ENCODE measurements at regions not wholly inside any gene's neighbourhood (a gene's known extent, or its start where the extent isn't known, plus 50 kb on each side); places are given as distances from the start of the nearest gene placed in this dataset.

GRCh38 chr2:104250635-104251034 is 603.3 kb upstream of the POU3F3 start:
- Mint-ChIP-seq H3K9me3 (no peaks in the 10 kb centered on the region), H3K4me3 (no peak overlapping the region), H3K36me3 (no peaks in the 10 kb centered on the region), H3K27ac (no peak overlapping the region), H3K4me1 (no peaks in the 10 kb centered on the region), H3K27me3 (no peaks in the 10 kb centered on the region)
- no peak for DNase-seq
- CTCF ChIA-PET = no interaction called here

DNA sequence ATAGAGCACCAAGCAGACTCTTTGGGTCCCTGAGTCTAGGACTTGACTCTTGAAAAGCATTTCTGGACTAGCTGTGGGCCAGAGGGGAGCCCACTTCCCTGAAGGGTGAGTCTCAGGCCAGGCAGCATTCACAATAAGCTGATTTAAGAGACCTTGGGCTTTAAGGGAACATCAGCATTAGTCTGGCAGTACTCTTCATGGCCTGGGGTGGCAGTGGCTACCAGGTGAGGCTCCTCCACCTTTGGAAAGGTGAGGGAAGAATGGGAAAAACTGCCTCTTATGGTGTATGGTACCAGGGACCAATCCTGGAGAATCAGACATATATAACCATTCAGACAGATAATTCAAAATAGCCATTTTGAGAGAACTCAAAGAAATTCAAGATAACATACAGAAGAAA is 599.9 kb upstream of the POU3F3 start:
- no peaks in the 10 kb centered on the region for H3K9me3 Mint-ChIP-seq
- no peaks in the 10 kb centered on the region for H3K27me3 Mint-ChIP-seq
- no peaks in the 10 kb centered on the region for H3K36me3 Mint-ChIP-seq
- H3K4me3 Mint-ChIP-seq = no peak overlapping the region
- DNase-seq = no peak
- no peak overlapping the region for H3K27ac Mint-ChIP-seq
- CTCF ChIA-PET = no interaction called here
- H3K4me1 Mint-ChIP-seq = no peaks in the 10 kb centered on the region

GRCh38 chr2:104262714-104263113 is 591.2 kb upstream of the POU3F3 start:
- H3K36me3 Mint-ChIP-seq = no peaks in the 10 kb centered on the region
- CTCF ChIA-PET = no interaction called here
- no peaks in the 10 kb centered on the region for H3K27me3 Mint-ChIP-seq

DNA sequence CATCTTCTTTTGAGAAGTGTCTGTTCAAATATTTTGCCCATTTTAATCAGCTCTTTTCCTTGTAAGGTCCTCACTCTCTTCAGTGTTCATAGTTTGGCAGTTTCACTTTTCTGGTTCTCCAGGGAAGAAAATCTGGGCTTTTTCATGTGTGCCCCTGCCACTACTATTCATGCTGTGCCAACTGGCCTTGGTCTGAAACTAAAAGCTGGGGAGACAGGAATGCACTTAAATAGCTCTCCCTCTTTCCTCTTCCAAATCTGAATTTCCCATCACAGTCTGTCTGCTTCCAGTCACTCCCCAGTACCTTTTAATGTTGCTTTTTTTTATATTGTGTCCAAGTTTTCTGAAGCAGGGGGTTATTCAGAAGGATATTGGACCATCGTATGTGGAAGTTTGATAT is 574.3 kb upstream of the POU3F3 start:
- H3K4me3 Mint-ChIP-seq = no peak overlapping the region
- H3K36me3 Mint-ChIP-seq = no peaks in the 10 kb centered on the region
- CTCF ChIA-PET = no interaction called here
- no peaks in the 10 kb centered on the region for H3K27me3 Mint-ChIP-seq
- H3K4me1 Mint-ChIP-seq = no peaks in the 10 kb centered on the region
- DNase-seq = no peak
- no peaks in the 10 kb centered on the region for H3K9me3 Mint-ChIP-seq
- no peak overlapping the region for H3K27ac Mint-ChIP-seq

More at GRCh38 chr2:104262714-104263113, 591.2 kb upstream of the POU3F3 start:
- Mint-ChIP-seq H3K27ac (no peak overlapping the region), H3K9me3 (peaks cover 26% of the 10 kb centered on the region), H3K4me3 (no peak overlapping the region), H3K4me1 (no peaks in the 10 kb centered on the region)
- no peak for DNase-seq

DNA sequence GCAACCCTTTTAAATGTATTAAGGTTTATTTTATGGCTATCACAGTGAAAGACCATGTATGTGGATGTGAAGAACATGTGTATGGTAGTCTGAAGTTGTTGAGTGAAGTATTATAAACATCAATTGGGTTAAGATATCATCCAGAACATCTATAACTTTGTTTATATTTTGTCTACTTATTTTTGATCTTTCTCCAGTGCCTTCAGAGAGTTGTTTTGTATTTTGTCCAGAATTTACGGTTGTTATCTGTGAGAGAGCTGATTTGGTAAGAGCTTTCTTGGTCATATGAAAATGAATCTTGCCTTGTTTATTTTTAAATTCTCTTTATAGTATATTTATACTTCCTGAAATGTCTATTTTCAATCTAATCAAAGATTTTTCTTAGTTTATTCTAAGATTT is 573.7 kb upstream of the POU3F3 start:
- no peaks in the 10 kb centered on the region for H3K27me3 Mint-ChIP-seq
- H3K27ac Mint-ChIP-seq = no peak overlapping the region
- no peak for DNase-seq
- no peaks in the 10 kb centered on the region for H3K36me3 Mint-ChIP-seq
- H3K4me3 Mint-ChIP-seq = no peak overlapping the region
- no peaks in the 10 kb centered on the region for H3K9me3 Mint-ChIP-seq
- H3K4me1 Mint-ChIP-seq = no peaks in the 10 kb centered on the region
- CTCF ChIA-PET = no interaction called here

GRCh38 chr2:104286841-104287240 is 567.1 kb upstream of the POU3F3 start:
- H3K4me1 Mint-ChIP-seq = no peaks in the 10 kb centered on the region
- no peaks in the 10 kb centered on the region for H3K9me3 Mint-ChIP-seq
- H3K27me3 Mint-ChIP-seq = no peaks in the 10 kb centered on the region

GRCh38 chr2:104289651-104290565 is 564.0 kb upstream of the POU3F3 start:
- Mint-ChIP-seq H3K4me3 (no peak overlapping the region), H3K36me3 (no peaks in the 10 kb centered on the region), H3K4me1 (no peaks in the 10 kb centered on the region), H3K9me3 (no peaks in the 10 kb centered on the region), H3K27me3 (no peaks in the 10 kb centered on the region), H3K27ac (no peak overlapping the region)
- CTCF ChIA-PET = no interaction called here
- DNase-seq = no peak

More at GRCh38 chr2:104286841-104287240, 567.1 kb upstream of the POU3F3 start:
- CTCF ChIA-PET = no interaction called here
- H3K36me3 Mint-ChIP-seq = no peaks in the 10 kb centered on the region
- H3K27ac Mint-ChIP-seq = no peak overlapping the region
- no peak for DNase-seq
- H3K4me3 Mint-ChIP-seq = no peak overlapping the region

DNA sequence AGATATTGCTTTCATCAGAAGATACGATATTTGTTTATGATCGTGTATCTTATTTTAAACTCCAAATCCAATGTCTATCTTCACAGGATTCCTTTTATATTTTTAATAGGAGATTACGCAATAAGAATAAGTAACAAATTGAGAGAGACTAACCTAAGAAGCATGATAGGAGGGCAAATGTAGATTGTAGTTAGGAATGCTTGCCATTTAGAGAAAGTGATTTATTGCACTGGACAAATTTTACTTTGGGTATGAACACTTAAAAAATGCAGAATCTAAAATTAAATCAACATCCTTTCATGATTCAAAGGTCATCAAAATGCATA is 563.4 kb upstream of the POU3F3 start:
- no peaks in the 10 kb centered on the region for H3K36me3 Mint-ChIP-seq
- DNase-seq = no peak
- no peaks in the 10 kb centered on the region for H3K9me3 Mint-ChIP-seq
- CTCF ChIA-PET = no interaction called here
- no peaks in the 10 kb centered on the region for H3K4me1 Mint-ChIP-seq
- no peak overlapping the region for H3K4me3 Mint-ChIP-seq
- H3K27me3 Mint-ChIP-seq = no peaks in the 10 kb centered on the region
- no peak overlapping the region for H3K27ac Mint-ChIP-seq

- Mint-ChIP-seq H3K9me3 (peaks cover 4% of the 10 kb centered on the region), H3K4me1 (no peaks in the 10 kb centered on the region)
- CTCF ChIA-PET = no interaction called here
These were observed 541.2 kb upstream of the POU3F3 start for GRCh38 chr2:104312684-104313083.

DNA sequence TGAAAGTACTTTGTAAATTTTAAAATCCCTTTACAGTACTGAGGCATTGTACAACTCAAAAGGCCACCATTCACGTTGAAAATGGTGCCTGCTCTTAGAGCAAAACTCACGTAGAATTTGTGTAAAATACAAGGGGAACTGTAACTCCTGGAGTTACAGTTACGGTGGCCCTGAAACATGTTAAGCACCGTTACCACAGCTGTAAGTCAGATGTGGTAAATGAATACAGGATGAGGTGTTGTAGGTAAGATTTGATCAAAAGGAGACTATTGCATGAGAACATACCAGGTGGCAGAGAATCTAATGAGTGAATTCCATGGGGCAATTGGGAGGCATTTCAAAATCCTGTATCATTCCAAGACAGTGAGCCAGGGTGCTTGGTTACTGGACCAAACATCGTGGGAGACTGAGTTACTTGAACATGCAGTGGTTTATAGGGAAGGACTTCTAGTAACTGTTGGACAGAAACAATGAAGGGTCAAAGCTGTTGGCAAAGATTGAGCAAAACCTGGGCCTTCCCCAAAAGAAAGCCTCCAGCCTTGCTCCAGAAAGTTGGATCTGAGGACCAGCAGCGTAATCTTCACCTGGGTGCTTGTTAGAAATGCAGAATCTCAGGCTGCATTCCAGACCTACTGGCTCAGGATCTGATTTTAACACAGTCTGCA is 535.8 kb upstream of the POU3F3 start:
- no peaks in the 10 kb centered on the region for H3K9me3 Mint-ChIP-seq
- H3K36me3 Mint-ChIP-seq = no peaks in the 10 kb centered on the region
- no peaks in the 10 kb centered on the region for H3K4me1 Mint-ChIP-seq
- H3K27me3 Mint-ChIP-seq = peaks cover 10% of the 10 kb centered on the region
- no peak overlapping the region for H3K4me3 Mint-ChIP-seq
- CTCF ChIA-PET = no interaction called here
- DNase-seq = no peak
- no peak overlapping the region for H3K27ac Mint-ChIP-seq

More at GRCh38 chr2:104312684-104313083, 541.2 kb upstream of the POU3F3 start:
- Mint-ChIP-seq H3K27ac (no peak overlapping the region), H3K4me3 (no peak overlapping the region), H3K36me3 (no peaks in the 10 kb centered on the region), H3K27me3 (no peaks in the 10 kb centered on the region)
- DNase-seq = no peak

DNA sequence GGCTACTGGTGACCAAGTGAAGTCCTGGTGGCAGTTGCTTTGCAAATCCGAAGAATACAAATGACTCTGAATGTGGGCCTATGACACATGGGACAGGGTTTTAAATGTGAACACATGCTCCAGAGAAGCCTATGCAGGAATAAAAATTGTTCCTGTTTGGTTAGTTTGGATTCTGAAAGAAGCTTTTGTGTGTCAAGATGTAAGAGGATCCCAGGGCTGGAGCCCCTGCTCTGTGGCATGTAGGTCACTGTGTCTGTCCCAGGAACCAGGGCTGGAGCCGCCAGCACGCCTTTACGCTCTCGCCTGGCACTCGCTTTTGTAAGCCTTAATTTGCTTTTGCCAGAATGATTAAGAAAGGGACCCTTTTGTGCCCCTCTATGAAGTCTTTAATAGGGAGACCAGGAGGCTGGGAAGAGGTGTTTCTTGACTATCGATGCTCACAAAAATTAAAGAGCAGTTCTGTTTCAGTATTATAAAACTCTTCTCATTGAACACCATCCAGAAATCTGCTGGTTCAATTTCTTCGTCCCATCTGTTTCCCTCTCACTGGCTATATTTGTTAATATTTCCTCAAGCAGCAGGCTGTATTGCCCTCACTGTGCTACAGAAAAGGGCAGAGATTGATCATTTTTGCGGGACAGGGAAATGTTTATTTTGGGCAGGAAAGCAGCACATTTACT is 532.7 kb upstream of the POU3F3 start:
- CTCF ChIA-PET = no interaction called here
- H3K4me3 Mint-ChIP-seq = no peak overlapping the region
- no peaks in the 10 kb centered on the region for H3K4me1 Mint-ChIP-seq
- H3K9me3 Mint-ChIP-seq = no peaks in the 10 kb centered on the region
- H3K27me3 Mint-ChIP-seq = peaks cover 19% of the 10 kb centered on the region
- no peaks in the 10 kb centered on the region for H3K36me3 Mint-ChIP-seq
- no peak overlapping the region for H3K27ac Mint-ChIP-seq
- DNase-seq = no peak

DNA sequence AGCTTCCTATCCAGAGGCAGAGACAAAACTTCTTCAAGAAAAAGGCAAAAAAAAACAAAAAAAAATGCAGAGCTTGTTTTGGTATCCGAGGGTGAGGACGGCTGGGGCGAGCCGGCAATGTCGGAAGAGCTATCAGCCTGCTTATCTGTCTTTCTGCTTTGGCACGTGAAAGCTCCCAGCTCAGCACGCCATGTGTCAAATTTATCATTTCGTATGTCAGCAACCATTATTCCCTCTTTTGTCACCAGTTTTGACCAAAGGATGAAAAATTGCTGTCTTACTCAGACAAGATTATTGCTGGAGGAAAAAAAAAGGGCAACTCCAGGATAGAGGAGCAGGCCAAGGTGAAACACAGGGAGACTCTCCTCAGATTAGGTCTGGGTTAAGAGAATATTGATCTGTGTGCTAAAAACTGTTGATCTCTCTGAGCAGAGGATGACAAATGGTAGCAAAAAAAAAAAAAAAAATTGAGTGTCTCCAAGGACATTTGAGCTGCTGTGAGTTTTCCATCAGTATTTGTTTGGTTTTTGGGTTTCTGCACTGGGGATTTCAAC is 532.0 kb upstream of the POU3F3 start:
- Mint-ChIP-seq H3K27ac (no peak overlapping the region), H3K4me1 (no peaks in the 10 kb centered on the region), H3K9me3 (no peaks in the 10 kb centered on the region), H3K27me3 (peaks cover 19% of the 10 kb centered on the region), H3K36me3 (no peaks in the 10 kb centered on the region), H3K4me3 (no peak overlapping the region)
- CTCF ChIA-PET = no interaction called here
- no peak for DNase-seq

DNA sequence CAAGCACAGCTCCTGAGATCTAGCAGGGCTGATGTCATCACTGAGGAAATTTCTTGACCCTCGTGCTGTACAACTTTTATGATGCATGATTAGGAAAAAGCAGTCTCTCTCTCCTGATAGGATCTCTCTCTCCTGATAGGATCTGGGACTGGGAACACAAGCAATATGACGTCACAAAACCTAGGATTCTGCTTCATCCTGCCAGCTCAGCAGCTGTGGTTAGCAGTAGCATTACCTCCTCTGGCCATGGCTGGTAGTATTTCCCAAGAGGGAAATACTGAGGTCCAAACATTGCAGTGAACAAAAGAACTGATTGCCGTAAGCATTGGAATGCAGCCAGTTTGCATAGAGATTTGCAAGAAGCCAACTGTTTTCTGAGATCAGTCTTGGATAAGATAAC is 521.2 kb upstream of the POU3F3 start:
- Mint-ChIP-seq H3K9me3 (peaks cover 2% of the 10 kb centered on the region), H3K4me3 (no peak overlapping the region), H3K36me3 (no peaks in the 10 kb centered on the region), H3K4me1 (no peaks in the 10 kb centered on the region), H3K27me3 (no peaks in the 10 kb centered on the region), H3K27ac (no peak overlapping the region)
- CTCF ChIA-PET = no interaction called here
- no peak for DNase-seq

DNA sequence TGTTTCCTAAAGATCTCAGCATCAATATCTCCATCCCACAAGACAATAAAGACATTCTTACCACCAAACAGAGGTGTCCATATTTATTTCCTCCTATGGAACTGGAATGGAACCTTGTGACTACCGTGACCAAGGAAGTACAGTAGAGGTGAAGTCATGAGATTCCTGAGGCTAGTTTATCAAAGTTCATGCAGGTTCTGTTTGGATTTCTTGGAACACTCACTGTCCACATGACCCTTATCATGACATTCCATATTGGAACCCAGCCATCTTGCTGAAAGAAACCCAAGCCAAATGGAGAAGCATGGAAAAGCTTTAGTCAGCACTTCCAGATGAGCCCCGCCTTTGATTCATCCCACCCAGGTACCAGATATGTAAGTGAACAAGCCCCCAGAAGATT is 516.0 kb upstream of the POU3F3 start:
- H3K27ac Mint-ChIP-seq = no peak overlapping the region

More for the DNA sequence above, 516.0 kb upstream of the POU3F3 start:
- CTCF ChIA-PET = no interaction called here
- no peak overlapping the region for H3K4me3 Mint-ChIP-seq
- no peaks in the 10 kb centered on the region for H3K27me3 Mint-ChIP-seq
- no peak for DNase-seq
- H3K36me3 Mint-ChIP-seq = no peaks in the 10 kb centered on the region
- H3K9me3 Mint-ChIP-seq = peaks cover 2% of the 10 kb centered on the region
- H3K4me1 Mint-ChIP-seq = no peaks in the 10 kb centered on the region
